ENCODE measurements at regions not wholly inside any gene's neighbourhood (a gene's known extent, or its start where the extent isn't known, plus 50 kb on each side); places are given as distances from the start of the nearest gene placed in this dataset.

DNA sequence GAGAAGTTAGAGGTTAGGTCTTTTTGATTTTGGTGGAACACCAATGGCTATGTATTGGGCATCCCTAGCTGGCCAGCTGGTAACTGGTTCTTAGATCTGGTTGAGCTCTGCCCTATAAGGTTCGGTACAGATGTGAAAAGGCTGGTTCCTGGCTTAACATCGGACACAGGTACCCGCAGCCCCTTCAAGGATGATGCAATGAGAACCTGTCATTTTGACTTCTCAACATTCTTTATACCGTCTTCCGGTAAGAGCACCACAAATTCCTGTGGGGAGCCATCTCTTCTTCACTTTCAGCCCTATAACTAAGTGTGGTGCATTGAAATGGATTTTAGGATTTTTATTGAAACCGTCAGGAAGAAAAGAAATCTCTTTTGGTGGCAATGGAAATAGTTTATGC, 222.8 kb downstream of the ADAMTS9 start:
- TF ChIP-seq, protein P1, sequence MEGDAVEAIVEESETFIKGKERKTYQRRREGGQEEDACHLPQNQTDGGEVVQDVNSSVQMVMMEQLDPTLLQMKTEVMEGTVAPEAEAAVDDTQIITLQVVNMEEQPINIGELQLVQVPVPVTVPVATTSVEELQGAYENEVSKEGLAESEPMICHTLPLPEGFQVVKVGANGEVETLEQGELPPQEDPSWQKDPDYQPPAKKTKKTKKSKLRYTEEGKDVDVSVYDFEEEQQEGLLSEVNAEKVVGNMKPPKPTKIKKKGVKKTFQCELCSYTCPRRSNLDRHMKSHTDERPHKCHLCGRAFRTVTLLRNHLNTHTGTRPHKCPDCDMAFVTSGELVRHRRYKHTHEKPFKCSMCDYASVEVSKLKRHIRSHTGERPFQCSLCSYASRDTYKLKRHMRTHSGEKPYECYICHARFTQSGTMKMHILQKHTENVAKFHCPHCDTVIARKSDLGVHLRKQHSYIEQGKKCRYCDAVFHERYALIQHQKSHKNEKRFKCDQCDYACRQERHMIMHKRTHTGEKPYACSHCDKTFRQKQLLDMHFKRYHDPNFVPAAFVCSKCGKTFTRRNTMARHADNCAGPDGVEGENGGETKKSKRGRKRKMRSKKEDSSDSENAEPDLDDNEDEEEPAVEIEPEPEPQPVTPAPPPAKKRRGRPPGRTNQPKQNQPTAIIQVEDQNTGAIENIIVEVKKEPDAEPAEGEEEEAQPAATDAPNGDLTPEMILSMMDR (IDR thresholded peaks at IDR 0.05), result no peak
- no peak for TF ChIP-seq POLR2A (IDR thresholded peaks at IDR 0.05)
